Neural cell (in vitro differentiated cells): ENCODE measurements at regions not wholly inside any gene's neighbourhood (a gene's known extent, or its start where the extent isn't known, plus 50 kb on each side); places are given as distances from the start of the nearest gene placed in this dataset.

Experiments used
- H2AFZ ChIP-seq: fragments of 200-600, 300-800 bp; sonication (generic), shearing (Covaris generic); 2 replicates; pipeline ENCODE4 v1.6.0; 2014; ENCODE audit warnings: low read depth, mild to moderate bottlenecking, antibody characterized with exemption, low read length, moderate library complexity
- H3F3A ChIP-seq: fragments of 200-600 bp; shearing (Covaris generic); 2 replicates; pipeline ENCODE4 v1.6.1; 2016; ENCODE audit warnings: mild to moderate bottlenecking, moderate library complexity, mixed read lengths, antibody characterized with exemption, low read length; ENCODE audit not compliant: insufficient read depth, poor library complexity, severe bottlenecking
- H3K27ac ChIP-seq: fragments of 200-600, 300-800 bp; sonication (generic), shearing (Covaris generic); 2 replicates; pipeline ENCODE4 v1.5.1; 2014; ENCODE audit warnings: mild to moderate bottlenecking, low read length, moderate library complexity
- H3K27me3 ChIP-seq: fragments of 300-800, 200-600 bp; sonication (generic), shearing (Covaris generic); 2 replicates; pipeline ENCODE4 v1.6.0; 2014; ENCODE audit warnings: mild to moderate bottlenecking, low read depth, low read length, moderate library complexity; ENCODE audit not compliant: insufficient read depth
- H3K36me3 ChIP-seq: fragments of 300-800, 200-600 bp; sonication (generic), shearing (Covaris generic); 2 replicates; pipeline ENCODE4 v1.5.1; 2014; ENCODE audit warnings: mild to moderate bottlenecking, antibody characterized with exemption, low read length, moderate library complexity; ENCODE audit not compliant: insufficient read depth
- H3K4me2 ChIP-seq: fragments of 300-800, 200-600 bp; sonication (generic), shearing (Covaris generic); 2 replicates; pipeline ENCODE4 v1.6.0; 2014; ENCODE audit warnings: mild to moderate bottlenecking, low read length
- H3K4me3 ChIP-seq: fragments of 300-800, 200-600 bp; sonication (generic), shearing (Covaris generic); 2 replicates; pipeline ENCODE4 v1.5.1; 2014; ENCODE audit warnings: mild to moderate bottlenecking, low read length, moderate library complexity
- H3K79me2 ChIP-seq: fragments of 200-600 bp; shearing (Covaris generic); replicated peaks from 2 replicates; pipeline ENCODE4 v1.6.0; 2014; ENCODE audit warnings: mild to moderate bottlenecking, low read length, moderate library complexity; ENCODE audit not compliant: insufficient read depth
- H3K9ac ChIP-seq: fragments of 300-800, 200-600 bp; sonication (generic), shearing (Covaris generic); 2 replicates; pipeline ENCODE4 v1.6.1; 2016; ENCODE audit warnings: mild to moderate bottlenecking, low read length, mixed read lengths
- H3K9me2 ChIP-seq: fragments of 200-600 bp; shearing (Covaris generic); 2 replicates; pipeline ENCODE4 v1.6.1; 2016; ENCODE audit warnings: mild to moderate bottlenecking, low read length, mixed read lengths; ENCODE audit not compliant: insufficient read depth
- H3K9me3 ChIP-seq: fragments of 200-600, 300-800 bp; sonication (generic), shearing (Covaris generic); 2 replicates; pipeline ENCODE4 v1.6.1; 2016; ENCODE audit warnings: mild to moderate bottlenecking, mixed run types, low read length, moderate library complexity, mixed read lengths
- H4K20me1 ChIP-seq: fragments of 200-600 bp; shearing (Covaris generic); 2 replicates; pipeline ENCODE4 v1.6.1; 2016; ENCODE audit warnings: mild to moderate bottlenecking, mixed run types; ENCODE audit not compliant: insufficient read depth
- CTCF ChIP-seq: fragments of 450-650 bp; IDR thresholded peaks from 2 replicates; pipeline ENCODE4 v1.5.1; 2014; ENCODE audit warnings: antibody characterized with exemption, mild to moderate bottlenecking, moderate library complexity; ENCODE audit not compliant: poor library complexity, severe bottlenecking
- EP300 ChIP-seq: fragments of 450-650 bp; conservative IDR thresholded peaks from 2 replicates; pipeline ENCODE4 v1.6.1; 2014; ENCODE audit warnings: antibody characterized with exemption, mild to moderate bottlenecking, moderate library complexity; ENCODE audit not compliant: poor library complexity, severe bottlenecking
- EZH2 ChIP-seq: fragments of 200-600, 300-800 bp; shearing (Covaris generic), sonication (generic); IDR thresholded peaks from 2 replicates; pipeline ENCODE4 v1.6.1; 2014; ENCODE audit warnings: antibody characterized with exemption, low read length, borderline replicate concordance, mild to moderate bottlenecking; ENCODE audit not compliant: insufficient read depth, poor library complexity, severe bottlenecking
- MXI1 ChIP-seq: fragments of 450-650 bp; conservative IDR thresholded peaks from 2 replicates; pipeline ENCODE4 v1.6.1; 2014; ENCODE audit warnings: antibody characterized with exemption, mild to moderate bottlenecking; ENCODE audit not compliant: poor library complexity, severe bottlenecking
- POLR2AphosphoS5 ChIP-seq: IDR thresholded peaks from 2 replicates; pipeline ENCODE4 v1.6.1; 2012
- RAD21 ChIP-seq: fragments of 450-650 bp; conservative IDR thresholded peaks from 2 replicates; pipeline ENCODE4 v1.6.1; 2014; ENCODE audit warnings: antibody characterized with exemption, mild to moderate bottlenecking, moderate library complexity
- REST ChIP-seq: IDR thresholded peaks from 2 replicates; pipeline ENCODE4 v1.6.1; 2012; ENCODE audit warnings: borderline replicate concordance
- TAF1 ChIP-seq: IDR thresholded peaks from 2 replicates; pipeline ENCODE4 v1.6.1; 2012; ENCODE audit warnings: low read depth

GRCh38 chr5:14028938-14029584, 84.6 kb upstream of the DNAH5 start:
- H3K36me3 ChIP-seq, result no peaks in the 10 kb centered on the region
- no peak for TF ChIP-seq EP300
- no peak for TF ChIP-seq CTCF
- TF ChIP-seq MXI1, result no peak

GRCh38 chr5:14028188-14028587, 83.7 kb upstream of the DNAH5 start:
- Histone ChIP-seq H3K79me2 (no peaks in the 10 kb centered on the region), H3K27me3 (no peaks in the 10 kb centered on the region), H3K4me3 (no peak overlapping the region), H3K36me3 (no peaks in the 10 kb centered on the region), H3K9me3 (no peaks in the 10 kb centered on the region), H3K9me2 (no peaks in the 10 kb centered on the region), H3K9ac (no peak overlapping the region), H3F3A (no peaks in the 10 kb centered on the region), H3K27ac (no peak overlapping the region), H4K20me1 (no peaks in the 10 kb centered on the region), H3K4me2 (no peak overlapping the region), H2AFZ (no peak overlapping the region)
- TF ChIP-seq CTCF (no peak), EP300 (no peak), MXI1 (no peak), RAD21 (no peak), REST (no peak), TAF1 (no peak), POLR2AphosphoS5 (no peak), EZH2 (no peak)

More at GRCh38 chr5:14028938-14029584, 84.6 kb upstream of the DNAH5 start:
- H3K27me3 ChIP-seq, result no peaks in the 10 kb centered on the region
- H3K4me3 ChIP-seq, result no peak overlapping the region
- no peaks in the 10 kb centered on the region for H3K9me3 ChIP-seq
- H3K9ac ChIP-seq, result no peak overlapping the region
- H3K9me2 ChIP-seq, result no peaks in the 10 kb centered on the region
- H3K27ac ChIP-seq, result no peak overlapping the region
- no peaks in the 10 kb centered on the region for H4K20me1 ChIP-seq
- H3F3A ChIP-seq, result no peaks in the 10 kb centered on the region
- H3K79me2 ChIP-seq, result no peaks in the 10 kb centered on the region
- no peak overlapping the region for H3K4me2 ChIP-seq
- H2AFZ ChIP-seq, result no peak overlapping the region
